RWPE2 (cell line): ENCODE measurements at regions not wholly inside any gene's neighbourhood (a gene's known extent, or its start where the extent isn't known, plus 50 kb on each side); places are given as distances from the start of the nearest gene placed in this dataset.
A peak's percentile ranks its signal among the peaks of the same experiment; 100 is the strongest.

Source experiments
- ATAC-seq: fragments of 200-7000 bp; cut with Tn5 transposase; 3 replicates; pipeline ENCODE4 v1.9.1; 2021; ENCODE audit warnings: low read depth
- DNase-seq: peaks from one replicate; pipeline ENCODE4 v3.0.0-alpha.2; 2020; ENCODE audit warnings: low spot score
- H3K27ac ChIP-seq: fragments of 450-650 bp; 2 replicates; pipeline ENCODE4 v1.5.1; 2017; ENCODE audit warnings: mild to moderate bottlenecking; ENCODE audit not compliant: poor library complexity, severe bottlenecking
- H3K27me3 ChIP-seq: fragments of 250-450 bp; sonication (Bioruptor Pico); 2 replicates; pipeline ENCODE4 v1.5.1; 2021; ENCODE audit warnings: mild to moderate bottlenecking, moderate library complexity; ENCODE audit not compliant: insufficient read depth, poor library complexity, severe bottlenecking
- H3K36me3 ChIP-seq: fragments of 250-450 bp; sonication (Bioruptor Pico); 2 replicates; pipeline ENCODE4 v1.5.1; 2020; ENCODE audit warnings: low read depth, mild to moderate bottlenecking, moderate library complexity
- H3K4me1 ChIP-seq: fragments of 250-450 bp; sonication (Bioruptor Pico); 2 replicates; pipeline ENCODE4 v1.5.1; 2021; ENCODE audit warnings: mild to moderate bottlenecking, moderate library complexity; ENCODE audit not compliant: insufficient read depth, poor library complexity, severe bottlenecking
- H3K4me3 ChIP-seq: fragments of 250-450 bp; sonication (Bioruptor Pico); 2 replicates; pipeline ENCODE4 v1.5.1; 2021; ENCODE audit warnings: mild to moderate bottlenecking, moderate library complexity; ENCODE audit not compliant: severe bottlenecking
- H3K9me3 ChIP-seq: fragments of 250-450 bp; sonication (Bioruptor Pico); 2 replicates; pipeline ENCODE4 v1.5.1; 2021; ENCODE audit warnings: mild to moderate bottlenecking, moderate library complexity; ENCODE audit not compliant: severe bottlenecking
- CTCF ChIP-seq: fragments of 450-650 bp; IDR thresholded peaks from one replicate; pipeline ENCODE4 v1.5.1; 2017; ENCODE audit warnings: mild to moderate bottlenecking, moderate library complexity; ENCODE audit not compliant: poor library complexity, severe bottlenecking

GRCh38 chr1:5691795-5692509 is 300.3 kb downstream of the NPHP4 start:
- ATAC-seq, result no peak
- no peak for TF ChIP-seq CTCF
- H3K9me3 ChIP-seq, result no peaks in the 10 kb centered on the region
- H3K4me3 ChIP-seq, result no peak overlapping the region
- H3K27ac ChIP-seq, result no peak overlapping the region
- H3K4me1 ChIP-seq, result no peaks in the 10 kb centered on the region
- no peak for DNase-seq
- H3K36me3 ChIP-seq, result no peaks in the 10 kb centered on the region
- H3K27me3 ChIP-seq, result no peaks in the 10 kb centered on the region

- Histone ChIP-seq H3K9me3 (no peaks in the 10 kb centered on the region), H3K4me1 (peaks cover under 1% of the 10 kb centered on the region), H3K36me3 (no peaks in the 10 kb centered on the region), H3K4me3 (no peak overlapping the region), H3K27ac (no peak overlapping the region), H3K27me3 (no peaks in the 10 kb centered on the region)
- no peak for TF ChIP-seq CTCF
- no peak for ATAC-seq
- no peak for DNase-seq
Observed at GRCh38 chr1:5690898-5691297, 301.3 kb downstream of the NPHP4 start.

GRCh38 chr1:5690291-5690690 is 301.9 kb downstream of the NPHP4 start:
- H3K4me1 ChIP-seq, result peaks cover 3% of the 10 kb centered on the region
- TF ChIP-seq CTCF, result no peak
- DNase-seq (no peak), ATAC-seq (no peak)
- H3K27ac ChIP-seq, result no peak overlapping the region
- H3K4me3 ChIP-seq, result no peak overlapping the region
- no peaks in the 10 kb centered on the region for H3K36me3 ChIP-seq
- H3K27me3 ChIP-seq, result no peaks in the 10 kb centered on the region
- no peaks in the 10 kb centered on the region for H3K9me3 ChIP-seq

GRCh38 chr1:5688081-5689077 is 303.8 kb downstream of the NPHP4 start:
- Histone ChIP-seq H3K27me3 (no peaks in the 10 kb centered on the region), H3K36me3 (no peaks in the 10 kb centered on the region), H3K4me1 (peaks cover 3% of the 10 kb centered on the region), H3K9me3 (no peaks in the 10 kb centered on the region), H3K27ac (no peak overlapping the region), H3K4me3 (no peak overlapping the region)
- ATAC-seq, result no peak
- DNase-seq, result peak; percentile 31
- no peak for TF ChIP-seq CTCF
